ENCODE measurements at regions not wholly inside any gene's neighbourhood (a gene's known extent, or its start where the extent isn't known, plus 50 kb on each side); places are given as distances from the start of the nearest gene placed in this dataset.

- no peak for DNase-seq
- Histone ChIP-seq H3K4me3 (ENCODE audit: low read depth in 2 of 2, low read length in 1 of 2) (no peak overlapping the region), H3K9me3 (no peaks in the 10 kb centered on the region), H3K36me3 (replicated peaks in 1 of 2; ENCODE audit: control insufficient read depth in 1 of 2, insufficient read depth in 2 of 2, low read length in 1 of 2) (no peaks in the 10 kb centered on the region), H3F3A (replicated peaks; ENCODE audit: insufficient read depth) (no peaks in the 10 kb centered on the region), H3K27ac (ENCODE audit: low read depth in 2 of 2, low read length in 1 of 2) (no peak overlapping the region), H3K9me2 (no peaks in the 10 kb centered on the region), H2AFZ (ENCODE audit: low read depth) (no peak overlapping the region), H3K27me3 (ENCODE audit: insufficient read depth) (no peaks in the 10 kb centered on the region), H4K20me1 (ENCODE audit: insufficient read depth) (no peaks in the 10 kb centered on the region), H3K4me2 (no peak overlapping the region), H3K4me1 (ENCODE audit: control insufficient read depth in 1 of 2, insufficient read depth in 2 of 2, low read depth in 1 of 2, low read length in 1 of 2) (no peaks in the 10 kb centered on the region), H3K79me2 (ENCODE audit: insufficient read depth) (no peaks in the 10 kb centered on the region), H3K9ac (no peak overlapping the region)
- CTCF ChIA-PET, result interaction anchor here (1.0 to 4.9 kb wide), 12 partner anchors 9 to 984 kb away, joined by 3 to 60 read pairs (median 6); no protein-coding TSS in a partner anchor
- POLR2A ChIA-PET, result no interaction called here
- WGBS (ENCODE audit: low lambda C conversion rate), result 48% methylated on average over 1 of the region's 1 CpG
- TF ChIP-seq REST (IDR thresholded peaks at IDR 0.05; ENCODE audit: low read depth, low read length) (no peak), USF2 (IDR thresholded peaks at IDR 0.05; ENCODE audit: borderline replicate concordance, low read depth, low read length) (no peak), GATA2 (CRISPR knock-in tag; IDR thresholded peaks at IDR 0.05) (no peak), POLR2AphosphoS5 (IDR thresholded peaks at IDR 0.05; ENCODE audit: low read depth, low read length) (no peak), IRF3 (IDR thresholded peaks at IDR 0.05; ENCODE audit: low read depth, low read length) (no peak), GABPA (IDR thresholded peaks at IDR 0.05; ENCODE audit: low read depth) (no peak), NRF1 (IDR thresholded peaks at IDR 0.05; ENCODE audit: low read depth, low read length) (no peak), RXRA (IDR thresholded peaks at IDR 0.05; ENCODE audit: borderline replicate concordance, low read depth) (no peak), ELF1 (IDR thresholded peaks at IDR 0.05) (no peak), ZBTB33 (IDR thresholded peaks at IDR 0.05; ENCODE audit: borderline replicate concordance, low read depth) (no peak), TEAD4 (IDR thresholded peaks at IDR 0.05; ENCODE audit: borderline replicate concordance, insufficient read depth) (no peak), EP300 (IDR thresholded peaks at IDR 0.05; ENCODE audit: borderline replicate concordance in 1 of 2, low read depth in 1 of 2, low read length in 1 of 2) (no peak), YY1 (IDR thresholded peaks at IDR 0.05; ENCODE audit: low read depth) (no peak), CTCF (IDR thresholded peaks at IDR 0.05) (no peak), FOSL2 (IDR thresholded peaks at IDR 0.05; ENCODE audit: borderline replicate concordance, low read depth) (no peak), MXI1 (IDR thresholded peaks at IDR 0.05; ENCODE audit: low read depth, low read length) (no peak), RAD21 (IDR thresholded peaks at IDR 0.05; ENCODE audit: low read length) (no peak), USF1 (IDR thresholded peaks at IDR 0.05; ENCODE audit: borderline replicate concordance, low read depth) (no peak)
Observed at GRCh38 chr2:103960129-103960513, 893.8 kb upstream of the POU3F3 start.
